ENCODE measurements at regions not wholly inside any gene's neighbourhood (a gene's known extent, or its start where the extent isn't known, plus 50 kb on each side); places are given as distances from the start of the nearest gene placed in this dataset.

- Histone ChIP-seq H3K4me1 (no peaks in the 10 kb centered on the region), H3K36me3 (no peaks in the 10 kb centered on the region), H3K4me3 (no peak overlapping the region), H3K27me3 (no peaks in the 10 kb centered on the region), H3K27ac (no peak overlapping the region), H3K9me3 (no peaks in the 10 kb centered on the region)
- 64 to 68% methylated on average over 2 of the region's 2 CpGs for WGBS, 2 donors
- TF ChIP-seq CTCF (IDR thresholded peaks at IDR 0.05): no peak
- ATAC-seq: peak in 1 of 8 donors; percentile 41
- no peak for DNase-seq
- intact Hi-C loops (cut with DNase I): no loop called here
Measured at GRCh38 chr13:68046903-68047302, 816.8 kb upstream of the PCDH9 start.

GRCh38 chr13:68030152-68030809 lies 800.1 kb upstream of the PCDH9 start:
- DNase-seq (no peak), ATAC-seq (no peak)
- Histone ChIP-seq H3K27ac (no peak overlapping the region), H3K36me3 (no peaks in the 10 kb centered on the region), H3K27me3 (no peaks in the 10 kb centered on the region), H3K4me3 (no peak overlapping the region), H3K4me1 (peaks cover 0 to 11% (median 0%) of the 10 kb centered on the region in 9 donors), H3K9me3 (peaks cover 0 to under 1% (median 0%) of the 10 kb centered on the region in 11 donors)
- 79 to 89% methylated on average over 1 of the region's 1 CpG for WGBS, 2 donors
- intact Hi-C loops (cut with DNase I): no loop called here
- no peak for TF ChIP-seq CTCF (IDR thresholded peaks at IDR 0.05)

- Histone ChIP-seq H3K4me3 (no peak overlapping the region), H3K27me3 (no peaks in the 10 kb centered on the region), H3K9me3 (peaks cover 0 to 16% (median 0%) of the 10 kb centered on the region in 11 donors), H3K27ac (no peak overlapping the region), H3K4me1 (peaks cover 0 to 11% (median 0%) of the 10 kb centered on the region in 9 donors), H3K36me3 (no peaks in the 10 kb centered on the region)
- TF ChIP-seq CTCF (IDR thresholded peaks at IDR 0.05): no peak
- intact Hi-C loops (cut with DNase I): no loop called here
- ATAC-seq (no peak), DNase-seq (no peak)
Measured at GRCh38 chr13:68028701-68029100, 798.6 kb upstream of the PCDH9 start.

- H3K27me3 ChIP-seq: no peaks in the 10 kb centered on the region
Measured at GRCh38 chr13:68027306-68027705, 797.2 kb upstream of the PCDH9 start.

More at GRCh38 chr13:68027306-68027705, 797.2 kb upstream of the PCDH9 start:
- Histone ChIP-seq H3K27ac (no peak overlapping the region), H3K9me3 (peaks cover 0 to 24% (median 0%) of the 10 kb centered on the region in 11 donors), H3K4me3 (peak overlapping the region in 2 of 10 donors; percentile 16 to 31), H3K36me3 (no peaks in the 10 kb centered on the region), H3K4me1 (peaks cover 0 to 11% (median 0%) of the 10 kb centered on the region in 9 donors)
- 50 to 68% methylated on average over 4 of the region's 4 CpGs for WGBS, 2 donors
- no peak for DNase-seq
- TF ChIP-seq CTCF (IDR thresholded peaks at IDR 0.05): no peak
- no peak for ATAC-seq
- intact Hi-C loops (cut with DNase I): no loop called here

Measured in heart right ventricle (tissue), 16 donors.